Astrocyte (in vitro differentiated cells and primary cell): ENCODE measurements at regions not wholly inside any gene's neighbourhood (a gene's known extent, or its start where the extent isn't known, plus 50 kb on each side); places are given as distances from the start of the nearest gene placed in this dataset.

Source experiments
- CTCF ChIP-seq: IDR thresholded peaks from 2 replicates; pipeline ENCODE4 v1.5.1; 2011; ENCODE audit warnings: low read depth, mild to moderate bottlenecking, inconsistent platforms, low read length, moderate library complexity; ENCODE audit not compliant: insufficient read depth
- EZH2 ChIP-seq: IDR thresholded peaks from 2 replicates; pipeline ENCODE4 v1.6.1; 2012; ENCODE audit warnings: mild to moderate bottlenecking, low read length, inconsistent platforms; ENCODE audit not compliant: insufficient read depth

- TF ChIP-seq CTCF (no peak), EZH2 (no peak)
Observed at GRCh38 chr13:87855553-87855952, 184.4 kb downstream of the SLITRK5 start.
